SH-SY5Y (cell line): ENCODE measurements at regions not wholly inside any gene's neighbourhood (a gene's known extent, or its start where the extent isn't known, plus 50 kb on each side); places are given as distances from the start of the nearest gene placed in this dataset.

Experiments used
- GATA2 ChIP-seq: IDR thresholded peaks from 2 replicates; pipeline ENCODE4 v1.6.1; 2011; ENCODE audit warnings: mild to moderate bottlenecking, low read depth, low read length
- GATA3 ChIP-seq: IDR thresholded peaks from 2 replicates; pipeline ENCODE4 v1.6.1; 2011; ENCODE audit warnings: low read depth, mild to moderate bottlenecking, low read length, moderate library complexity

DNA sequence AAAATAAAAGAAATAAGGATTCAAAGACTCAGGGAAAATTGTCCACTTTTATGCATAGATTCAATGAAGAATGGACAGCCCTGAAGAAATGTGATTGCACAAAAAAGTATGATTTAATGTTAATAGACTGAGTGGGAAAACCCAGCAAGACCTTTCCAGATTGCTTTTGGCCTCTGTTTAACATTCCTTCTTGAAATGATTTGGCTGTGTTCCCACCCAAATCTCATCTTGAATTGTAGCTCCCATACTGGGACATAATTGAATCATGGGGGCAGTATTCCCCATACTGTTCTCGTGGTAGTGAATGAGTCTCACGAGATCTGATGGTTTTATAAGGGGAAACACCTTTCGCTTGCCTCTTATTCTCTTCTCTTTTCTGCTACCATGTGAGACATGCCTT, 1316.9 kb upstream of the SEL1L start:
- TF ChIP-seq GATA3 (no peak), GATA2 (no peak)
